H9 (cell line): ENCODE measurements at regions not wholly inside any gene's neighbourhood (a gene's known extent, or its start where the extent isn't known, plus 50 kb on each side); places are given as distances from the start of the nearest gene placed in this dataset.

Experiments used
- DNase-seq: peaks from one replicate; pipeline ENCODE4 v3.0.0-alpha.2; 2017
- H2AFZ ChIP-seq: one replicate; pipeline ENCODE4 v1.6.1; 2013; ENCODE audit warnings: mild to moderate bottlenecking, low read length, control low read depth, moderate library complexity
- H2AK5ac ChIP-seq: 2 replicates; pipeline ENCODE4 v1.6.1; 2013; ENCODE audit warnings: low read length, control low read depth, mixed read lengths; ENCODE audit not compliant: insufficient read length
- H2BK120ac ChIP-seq: one replicate; pipeline ENCODE4 v1.6.1; 2013; ENCODE audit warnings: low read depth, mild to moderate bottlenecking, low read length, control low read depth, inconsistent platforms; ENCODE audit not compliant: poor library complexity, severe bottlenecking
- H2BK12ac ChIP-seq: 2 replicates; pipeline ENCODE4 v1.6.1; 2013; ENCODE audit warnings: low read length, control low read depth, mixed read lengths, low read depth; ENCODE audit not compliant: insufficient read length
- H2BK15ac ChIP-seq: 2 replicates; pipeline ENCODE4 v1.6.1; 2013; ENCODE audit warnings: low read depth, low read length, control low read depth
- H2BK20ac ChIP-seq: one replicate; pipeline ENCODE4 v1.6.1; 2013; ENCODE audit warnings: low read depth, mild to moderate bottlenecking, low read length, control low read depth, inconsistent platforms; ENCODE audit not compliant: poor library complexity, severe bottlenecking
- H2BK5ac ChIP-seq: 2 replicates; pipeline ENCODE4 v1.6.1; 2013; ENCODE audit warnings: low read length, control low read depth, mixed read lengths; ENCODE audit not compliant: insufficient read length
- H3K14ac ChIP-seq: 2 replicates; pipeline ENCODE4 v1.6.1; 2013; ENCODE audit warnings: low read length, control low read depth; ENCODE audit not compliant: insufficient read depth
- H3K18ac ChIP-seq: 2 replicates; pipeline ENCODE4 v1.6.1; 2013; ENCODE audit warnings: low read depth, mild to moderate bottlenecking, mixed read lengths, low read length, control low read depth; ENCODE audit not compliant: insufficient read length
- H3K23ac ChIP-seq: 2 replicates; pipeline ENCODE4 v1.6.1; 2013; ENCODE audit warnings: low read length, control low read depth, mixed read lengths, low read depth; ENCODE audit not compliant: insufficient read length
- H3K23me2 ChIP-seq: 2 replicates; pipeline ENCODE4 v1.6.1; 2013; ENCODE audit warnings: low read depth, mild to moderate bottlenecking, mixed read lengths, low read length, control low read depth; ENCODE audit not compliant: insufficient read length, poor library complexity, severe bottlenecking
- H3K27ac ChIP-seq: 2 replicates; pipeline ENCODE4 v1.5.1; 2013; ENCODE audit warnings: low read length, control low read depth, mixed read lengths, low read depth; ENCODE audit not compliant: insufficient read length
- H3K27me3 ChIP-seq: 2 replicates; pipeline ENCODE4 v1.6.1; 2013; ENCODE audit warnings: low read length, control low read depth, inconsistent platforms; ENCODE audit not compliant: insufficient read depth
- H3K4ac ChIP-seq: 2 replicates; pipeline ENCODE4 v1.6.1; 2013; ENCODE audit warnings: low read depth, mild to moderate bottlenecking, control low read depth, inconsistent platforms, low read length, moderate library complexity
- H3K4me1 ChIP-seq: 2 replicates; pipeline ENCODE4 v1.6.1; 2013; ENCODE audit warnings: low read length, control low read depth, inconsistent platforms; ENCODE audit not compliant: insufficient read depth
- H3K4me2 ChIP-seq: 2 replicates; pipeline ENCODE4 v1.6.1; 2013; ENCODE audit warnings: low read length, control low read depth, mixed read lengths; ENCODE audit not compliant: insufficient read length, insufficient read depth
- H3K56ac ChIP-seq: 2 replicates; pipeline ENCODE4 v1.6.1; 2013; ENCODE audit warnings: low read depth, mild to moderate bottlenecking, mixed read lengths, low read length, control low read depth; ENCODE audit not compliant: insufficient read length
- H3K79me1 ChIP-seq: 2 replicates; pipeline ENCODE4 v1.6.1; 2013; ENCODE audit warnings: low read depth, mild to moderate bottlenecking, moderate library complexity, low read length, control low read depth, inconsistent platforms; ENCODE audit not compliant: insufficient read depth, poor library complexity, severe bottlenecking
- H3K79me2 ChIP-seq: 2 replicates; pipeline ENCODE4 v1.6.1; 2013; ENCODE audit warnings: low read length, control low read depth, inconsistent platforms; ENCODE audit not compliant: insufficient read depth
- H3K9ac ChIP-seq: 2 replicates; pipeline ENCODE4 v1.6.1; 2013; ENCODE audit warnings: low read length, control low read depth, mixed read lengths; ENCODE audit not compliant: insufficient read length; ENCODE audit errors: extremely low read depth
- H3K9me3 ChIP-seq: one replicate; pipeline ENCODE4 v1.6.1; 2013; ENCODE audit warnings: low read depth, low read length, inconsistent platforms; ENCODE audit not compliant: control insufficient read depth
- H3T11ph ChIP-seq: one replicate; pipeline ENCODE4 v1.6.1; 2013; ENCODE audit warnings: mild to moderate bottlenecking, low read length, control low read depth, inconsistent platforms
- H4K20me1 ChIP-seq: one replicate; pipeline ENCODE4 v1.6.1; 2013; ENCODE audit not compliant: control insufficient read depth, insufficient read length, insufficient read depth
- H4K5ac ChIP-seq: 2 replicates; pipeline ENCODE4 v1.6.1; 2013; ENCODE audit warnings: low read depth, mild to moderate bottlenecking, mixed read lengths, low read length, control low read depth; ENCODE audit not compliant: insufficient read length
- H4K8ac ChIP-seq: replicated peaks from 2 replicates; pipeline ENCODE4 v1.6.1; 2013; ENCODE audit warnings: low read length, control low read depth, mixed read lengths, low read depth; ENCODE audit not compliant: insufficient read length
- H4K91ac ChIP-seq: 2 replicates; pipeline ENCODE4 v1.6.1; 2013; ENCODE audit warnings: low read depth, mild to moderate bottlenecking, moderate library complexity, mixed read lengths, low read length, control low read depth; ENCODE audit not compliant: insufficient read length
- H3K27ac Mint-ChIP-seq, 3 experiments: 2 replicates in 2 of 3; 3 replicates in 1 of 3; pipeline ENCODE4 v1.8.0; 2020 to 2021; ENCODE audit warnings: mixed read lengths in 3 of 3, mild to moderate bottlenecking in 1 of 3, moderate library complexity in 1 of 3
- H3K27me3 Mint-ChIP-seq: 2 replicates; pipeline ENCODE4 v1.8.0; 2021; ENCODE audit warnings: low read depth, mild to moderate bottlenecking, moderate library complexity, mixed read lengths
- H3K36me3 Mint-ChIP-seq, 3 experiments: 2 replicates in 2 of 3; 3 replicates in 1 of 3; pipeline ENCODE4 v1.8.0; 2020 to 2021; ENCODE audit warnings: low read depth in 3 of 3, mixed read lengths in 3 of 3; ENCODE audit not compliant: insufficient read depth in 1 of 3
- H3K4me1 Mint-ChIP-seq, 2 experiments: 2 replicates each; pipeline ENCODE4 v1.8.0; 2020; ENCODE audit warnings: mixed read lengths in 2 of 2
- H3K4me3 Mint-ChIP-seq, 2 experiments: 2 replicates in 1 of 2; 3 replicates in 1 of 2; pipeline ENCODE4 v1.8.0; 2020 to 2021; ENCODE audit warnings: mild to moderate bottlenecking in 2 of 2, mixed read lengths in 2 of 2, moderate library complexity in 1 of 2
- H3K9me3 Mint-ChIP-seq, 2 experiments: 2 replicates in 1 of 2; 3 replicates in 1 of 2; pipeline ENCODE4 v1.8.0; 2020; ENCODE audit warnings: mild to moderate bottlenecking in 2 of 2, mixed read lengths in 2 of 2, moderate library complexity in 1 of 2
- CTCF ChIP-seq: fragments of 200-600 bp; sonication (generic); conservative IDR thresholded peaks from 3 replicates; pipeline ENCODE4 v1.8.0; 2021; ENCODE audit warnings: antibody characterized with exemption, mild to moderate bottlenecking
- WGBS: extraction: QIAGEN DNeasy Blood & Tissue Kit; methylation state at CpG from one replicate; pipeline ENCODE4 v1.1.7; 2013; ENCODE audit warnings: missing lambda C conversion rate, low lambda C conversion rate, mixed read lengths; ENCODE audit not compliant: insufficient read length; ENCODE audit errors: extremely low coverage; 5-methylcytosine and 5-hydroxymethylcytosine counted together

DNA sequence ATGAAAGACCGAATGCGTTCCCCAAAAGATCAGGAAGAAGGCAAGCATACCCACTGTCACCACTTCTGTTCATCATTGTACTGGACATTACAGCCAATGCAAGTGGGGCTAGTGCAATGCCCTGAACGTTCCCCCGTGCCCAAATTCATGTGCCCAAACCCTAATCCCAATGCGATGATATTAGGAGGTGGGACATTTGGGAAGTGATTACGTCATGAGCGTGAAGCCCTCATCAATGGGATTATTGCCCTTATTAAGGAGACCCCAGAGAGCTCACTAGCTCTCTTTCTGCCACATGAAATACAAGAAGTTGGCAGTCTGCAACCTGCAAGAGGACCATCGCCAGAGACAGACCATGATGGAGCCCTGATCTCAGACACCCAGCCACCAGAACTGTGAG is 511.4 kb upstream of the TPK1 start:
- H3K27me3 ChIP-seq, result no peaks in the 10 kb centered on the region
- peaks cover 6 to 11% of the 10 kb centered on the region in 2 experiments; a peak in 4 of 5 replicates for H3K9me3 Mint-ChIP-seq
- H3K4me3 Mint-ChIP-seq, result no peak overlapping the region
- H3K56ac ChIP-seq, result no peak overlapping the region
- no peak overlapping the region for H3K27ac ChIP-seq
- H3K4ac ChIP-seq, result no peak overlapping the region
- no peak overlapping the region for H2AFZ ChIP-seq
- no peak overlapping the region for H4K5ac ChIP-seq
- H2AK5ac ChIP-seq, result no peak overlapping the region
- H3K9me3 ChIP-seq, result no peaks in the 10 kb centered on the region
- no peak for DNase-seq
- H3K14ac ChIP-seq, result no peak overlapping the region
- no peak overlapping the region for H2BK12ac ChIP-seq
- TF ChIP-seq CTCF, result no peak
- no CpG with 5 or more reads among the region's 8 CpGs for whole genome bisulfite sequencing
- H3K4me2 ChIP-seq, result no peak overlapping the region
- H4K20me1 ChIP-seq, result no peaks in the 10 kb centered on the region
- H3K18ac ChIP-seq, result no peak overlapping the region
- no peak overlapping the region for H2BK120ac ChIP-seq
- no peaks in the 10 kb centered on the region for H3K23me2 ChIP-seq
- H3K36me3 Mint-ChIP-seq, result no peaks in the 10 kb centered on the region; a peak in 2 of 7 replicates
- no peaks in the 10 kb centered on the region for H3K79me1 ChIP-seq
- H2BK5ac ChIP-seq, result no peak overlapping the region
- no peak overlapping the region for H3K9ac ChIP-seq
- no peak overlapping the region for H2BK20ac ChIP-seq
- H3K4me1 ChIP-seq, result no peaks in the 10 kb centered on the region
- H4K8ac ChIP-seq, result no peak overlapping the region
- H3K23ac ChIP-seq, result no peak overlapping the region
- no peak overlapping the region for H4K91ac ChIP-seq
- no peak overlapping the region for H3T11ph ChIP-seq
- H2BK15ac ChIP-seq, result no peak overlapping the region
- no peaks in the 10 kb centered on the region for H3K27me3 Mint-ChIP-seq
- H3K79me2 ChIP-seq, result no peaks in the 10 kb centered on the region
- H3K4me1 Mint-ChIP-seq, result no peaks in the 10 kb centered on the region
- no peak overlapping the region; a peak in 1 of 7 replicates for H3K27ac Mint-ChIP-seq
